Neural cell (in vitro differentiated cells): ENCODE measurements at regions not wholly inside any gene's neighbourhood (a gene's known extent, or its start where the extent isn't known, plus 50 kb on each side); places are given as distances from the start of the nearest gene placed in this dataset.

Experiments
- CTCF ChIP-seq: fragments of 450-650 bp; IDR thresholded peaks from 2 replicates; pipeline ENCODE4 v1.5.1; 2014; ENCODE audit warnings: antibody characterized with exemption, mild to moderate bottlenecking, moderate library complexity; ENCODE audit not compliant: poor library complexity, severe bottlenecking
- EP300 ChIP-seq: fragments of 450-650 bp; conservative IDR thresholded peaks from 2 replicates; pipeline ENCODE4 v1.6.1; 2014; ENCODE audit warnings: antibody characterized with exemption, mild to moderate bottlenecking, moderate library complexity; ENCODE audit not compliant: poor library complexity, severe bottlenecking
- EZH2 ChIP-seq: fragments of 200-600, 300-800 bp; shearing (Covaris generic), sonication (generic); IDR thresholded peaks from 2 replicates; pipeline ENCODE4 v1.6.1; 2014; ENCODE audit warnings: antibody characterized with exemption, low read length, borderline replicate concordance, mild to moderate bottlenecking; ENCODE audit not compliant: insufficient read depth, poor library complexity, severe bottlenecking
- MXI1 ChIP-seq: fragments of 450-650 bp; conservative IDR thresholded peaks from 2 replicates; pipeline ENCODE4 v1.6.1; 2014; ENCODE audit warnings: antibody characterized with exemption, mild to moderate bottlenecking; ENCODE audit not compliant: poor library complexity, severe bottlenecking
- POLR2AphosphoS5 ChIP-seq: IDR thresholded peaks from 2 replicates; pipeline ENCODE4 v1.6.1; 2012
- RAD21 ChIP-seq: fragments of 450-650 bp; conservative IDR thresholded peaks from 2 replicates; pipeline ENCODE4 v1.6.1; 2014; ENCODE audit warnings: antibody characterized with exemption, mild to moderate bottlenecking, moderate library complexity
- SMC3 ChIP-seq: fragments of 450-650 bp; conservative IDR thresholded peaks from 2 replicates; pipeline ENCODE4 v1.6.1; 2014; ENCODE audit warnings: antibody characterized with exemption, mild to moderate bottlenecking, moderate library complexity; ENCODE audit not compliant: poor library complexity
- TAF1 ChIP-seq: IDR thresholded peaks from 2 replicates; pipeline ENCODE4 v1.6.1; 2012; ENCODE audit warnings: low read depth
- TF ChIP-seq, protein P1 (sequence below): IDR thresholded peaks from 2 replicates; pipeline ENCODE4 v1.6.1; 2012; ENCODE audit warnings: borderline replicate concordance

GRCh38 chr1:37162059-37162458, 127.7 kb upstream of the GRIK3 start:
- TF ChIP-seq CTCF: no peak
- TF ChIP-seq TAF1: no peak
- TF ChIP-seq EZH2: no peak
- TF ChIP-seq, protein P1, sequence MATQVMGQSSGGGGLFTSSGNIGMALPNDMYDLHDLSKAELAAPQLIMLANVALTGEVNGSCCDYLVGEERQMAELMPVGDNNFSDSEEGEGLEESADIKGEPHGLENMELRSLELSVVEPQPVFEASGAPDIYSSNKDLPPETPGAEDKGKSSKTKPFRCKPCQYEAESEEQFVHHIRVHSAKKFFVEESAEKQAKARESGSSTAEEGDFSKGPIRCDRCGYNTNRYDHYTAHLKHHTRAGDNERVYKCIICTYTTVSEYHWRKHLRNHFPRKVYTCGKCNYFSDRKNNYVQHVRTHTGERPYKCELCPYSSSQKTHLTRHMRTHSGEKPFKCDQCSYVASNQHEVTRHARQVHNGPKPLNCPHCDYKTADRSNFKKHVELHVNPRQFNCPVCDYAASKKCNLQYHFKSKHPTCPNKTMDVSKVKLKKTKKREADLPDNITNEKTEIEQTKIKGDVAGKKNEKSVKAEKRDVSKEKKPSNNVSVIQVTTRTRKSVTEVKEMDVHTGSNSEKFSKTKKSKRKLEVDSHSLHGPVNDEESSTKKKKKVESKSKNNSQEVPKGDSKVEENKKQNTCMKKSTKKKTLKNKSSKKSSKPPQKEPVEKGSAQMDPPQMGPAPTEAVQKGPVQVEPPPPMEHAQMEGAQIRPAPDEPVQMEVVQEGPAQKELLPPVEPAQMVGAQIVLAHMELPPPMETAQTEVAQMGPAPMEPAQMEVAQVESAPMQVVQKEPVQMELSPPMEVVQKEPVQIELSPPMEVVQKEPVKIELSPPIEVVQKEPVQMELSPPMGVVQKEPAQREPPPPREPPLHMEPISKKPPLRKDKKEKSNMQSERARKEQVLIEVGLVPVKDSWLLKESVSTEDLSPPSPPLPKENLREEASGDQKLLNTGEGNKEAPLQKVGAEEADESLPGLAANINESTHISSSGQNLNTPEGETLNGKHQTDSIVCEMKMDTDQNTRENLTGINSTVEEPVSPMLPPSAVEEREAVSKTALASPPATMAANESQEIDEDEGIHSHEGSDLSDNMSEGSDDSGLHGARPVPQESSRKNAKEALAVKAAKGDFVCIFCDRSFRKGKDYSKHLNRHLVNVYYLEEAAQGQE: no peak
- no peak for TF ChIP-seq POLR2AphosphoS5
- TF ChIP-seq RAD21: no peak
- TF ChIP-seq SMC3: no peak
- no peak for TF ChIP-seq EP300
- TF ChIP-seq MXI1: no peak
